ENCODE measurements at regions not wholly inside any gene's neighbourhood (a gene's known extent, or its start where the extent isn't known, plus 50 kb on each side); places are given as distances from the start of the nearest gene placed in this dataset.

GRCh38 chr18:61756244-61756643 is 136.6 kb downstream of the RNF152 start:
- in situ Hi-C loops (cut with HindIII; ENCODE audit: low pct_unique_long_range_greater_than_20kb, low sequenced_read_pairs) = no loop called here
- no peak for DNase-seq (ENCODE audit: low read depth, low spot score)

DNA sequence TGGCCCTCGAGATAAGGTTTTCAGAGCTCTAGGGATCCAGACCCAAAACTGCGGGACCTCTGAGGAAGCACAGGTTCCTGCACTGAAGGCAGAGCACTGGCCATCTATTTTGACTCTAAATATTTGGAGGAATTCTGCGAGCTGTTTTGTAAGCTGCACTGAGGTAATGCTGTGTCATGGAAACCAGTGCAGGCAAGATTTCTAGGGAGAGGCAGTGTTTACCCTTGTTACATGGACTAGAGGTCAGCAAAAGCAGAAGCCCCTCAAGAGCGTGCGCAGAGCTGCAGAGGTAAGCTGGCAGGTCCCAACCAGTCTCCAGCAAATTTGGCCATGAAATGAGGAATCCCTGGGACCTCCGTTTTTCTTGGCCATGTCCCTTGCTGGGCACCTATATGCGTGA is 137.3 kb downstream of the RNF152 start:
- no peak for DNase-seq (ENCODE audit: low read depth, low spot score)
- in situ Hi-C loops (cut with HindIII; ENCODE audit: low pct_unique_long_range_greater_than_20kb, low sequenced_read_pairs) = no loop called here

DNA sequence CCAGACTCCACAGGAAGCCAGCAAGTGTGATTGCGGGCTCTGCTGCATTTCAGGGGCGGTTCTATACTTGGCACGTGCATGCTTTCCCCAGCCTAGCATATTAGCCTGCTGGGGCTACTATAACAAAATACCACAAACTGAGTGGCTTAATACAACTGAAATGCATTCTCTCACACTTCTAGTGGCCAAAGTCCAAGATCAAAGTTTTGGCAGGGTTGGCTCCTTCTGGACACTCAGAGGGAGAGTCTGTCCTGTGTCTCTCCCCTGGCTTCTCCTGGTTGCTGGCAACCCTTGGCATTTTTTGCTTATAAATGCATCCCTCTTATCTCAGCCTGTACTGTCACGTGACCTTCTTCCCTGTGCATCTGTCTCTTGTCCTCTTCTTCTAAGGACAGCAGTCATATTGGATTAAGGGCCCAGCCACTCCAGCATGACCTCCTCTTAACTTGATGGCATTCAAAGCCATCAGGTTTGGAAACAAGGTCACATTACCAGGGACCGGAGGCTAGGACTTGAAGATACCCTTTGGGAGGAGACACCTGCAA is 138.7 kb downstream of the RNF152 start:
- in situ Hi-C loops (cut with HindIII; ENCODE audit: low pct_unique_long_range_greater_than_20kb, low sequenced_read_pairs) = no loop called here
- DNase-seq (ENCODE audit: low read depth, low spot score) = no peak

GRCh38 chr18:61753373-61753772 is 139.4 kb downstream of the RNF152 start:
- no peak for DNase-seq (ENCODE audit: low read depth, low spot score)
- in situ Hi-C loops (cut with HindIII; ENCODE audit: low pct_unique_long_range_greater_than_20kb, low sequenced_read_pairs) = no loop called here

DNA sequence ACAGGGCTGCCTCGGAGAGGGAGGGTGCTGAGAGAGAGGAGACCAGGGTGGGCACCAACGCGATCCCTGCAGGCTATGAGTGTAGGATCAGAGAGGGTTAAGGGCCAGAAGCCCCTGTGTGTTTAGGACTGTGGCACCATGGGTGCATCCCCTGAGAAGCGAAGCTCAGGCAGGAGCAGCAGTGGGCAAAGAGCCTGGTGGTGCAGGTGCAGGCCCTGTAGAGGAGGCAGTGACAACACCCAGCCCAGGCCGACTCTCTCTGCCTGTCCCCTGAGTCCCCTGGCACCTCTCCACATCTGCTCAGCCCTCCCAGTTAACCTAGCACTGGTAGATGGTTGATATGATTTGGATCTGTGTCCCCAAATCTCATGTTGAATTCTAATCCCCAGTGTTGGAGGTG is 139.8 kb downstream of the RNF152 start:
- no peak for DNase-seq (ENCODE audit: low read depth, low spot score)
- in situ Hi-C loops (cut with HindIII; ENCODE audit: low pct_unique_long_range_greater_than_20kb, low sequenced_read_pairs) = no loop called here

DNA sequence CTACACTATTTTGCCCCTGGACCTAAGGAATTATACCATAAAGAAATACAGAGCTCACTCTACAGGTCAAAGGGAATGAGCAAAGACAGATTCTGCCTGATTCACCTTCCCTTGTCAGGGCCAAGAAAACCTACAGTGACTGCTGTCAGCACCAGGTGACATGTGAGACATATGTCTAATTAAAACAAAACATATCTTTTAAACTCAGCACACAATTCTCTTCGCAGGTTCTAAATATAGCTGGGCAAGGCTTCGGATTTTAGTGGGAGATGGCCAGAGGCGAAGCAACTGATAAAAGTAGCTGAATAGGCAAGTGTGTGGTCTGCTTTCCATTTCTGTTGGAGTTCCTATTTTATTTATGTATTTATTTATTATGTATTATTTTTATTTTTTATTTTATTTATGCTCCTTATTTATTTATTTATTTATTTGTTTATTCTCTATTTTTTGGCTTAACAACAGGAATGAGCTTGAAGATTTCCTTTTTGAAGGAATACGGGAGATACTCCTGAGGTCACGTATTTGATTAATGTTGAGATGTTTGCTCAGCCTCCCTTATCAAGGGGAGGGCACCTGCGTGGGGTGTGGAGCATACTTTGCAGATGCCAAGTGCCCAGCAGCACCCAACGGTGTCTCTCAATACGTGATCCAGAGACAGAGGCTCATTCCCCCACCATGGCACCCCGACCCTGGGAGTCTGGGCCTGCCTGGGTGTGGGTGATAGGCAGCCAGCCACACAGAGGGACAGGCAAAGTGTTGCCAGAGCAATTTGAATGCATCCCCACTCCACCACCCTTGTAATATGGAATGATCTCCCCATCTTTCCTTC is 141.8 kb downstream of the RNF152 start:
- in situ Hi-C loops (cut with HindIII; ENCODE audit: low pct_unique_long_range_greater_than_20kb, low sequenced_read_pairs) = no loop called here
- no peak for DNase-seq (ENCODE audit: low read depth, low spot score)

GRCh38 chr18:61749546-61749945 is 143.3 kb downstream of the RNF152 start:
- in situ Hi-C loops (cut with HindIII; ENCODE audit: low pct_unique_long_range_greater_than_20kb, low sequenced_read_pairs) = no loop called here
- no peak for DNase-seq (ENCODE audit: low read depth, low spot score)

DNA sequence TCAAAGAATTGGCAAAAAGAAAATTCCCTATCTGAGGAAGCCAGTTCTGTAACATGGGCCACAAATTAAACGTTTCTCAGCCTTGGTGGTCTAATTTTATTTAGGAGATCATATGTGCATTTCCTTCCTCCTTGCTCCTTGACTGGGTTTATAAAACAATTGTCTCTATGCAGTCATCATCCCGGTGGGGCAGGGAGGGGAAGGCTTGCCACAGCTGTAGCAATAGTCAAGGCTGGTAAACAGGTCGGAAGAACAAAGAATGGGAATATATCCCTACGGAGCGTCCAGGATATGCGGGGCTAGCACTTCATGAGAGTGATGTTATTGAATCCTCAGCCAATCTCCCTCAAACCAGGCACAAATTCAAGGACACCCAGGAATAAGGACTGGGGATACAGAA is 143.8 kb downstream of the RNF152 start:
- DNase-seq (ENCODE audit: low read depth, low spot score) = no peak
- in situ Hi-C loops (cut with HindIII; ENCODE audit: low pct_unique_long_range_greater_than_20kb, low sequenced_read_pairs) = no loop called here

- in situ Hi-C loops (cut with HindIII; ENCODE audit: low pct_unique_long_range_greater_than_20kb, low sequenced_read_pairs) = no loop called here
- no peak for DNase-seq (ENCODE audit: low read depth, low spot score)
Measured at GRCh38 chr18:61748004-61748403, 144.8 kb downstream of the RNF152 start.

GRCh38 chr18:61743775-61744531 is 148.9 kb downstream of the RNF152 start:
- in situ Hi-C loops (cut with HindIII; ENCODE audit: low pct_unique_long_range_greater_than_20kb, low sequenced_read_pairs) = no loop called here
- no peak for DNase-seq (ENCODE audit: low read depth, low spot score)

DNA sequence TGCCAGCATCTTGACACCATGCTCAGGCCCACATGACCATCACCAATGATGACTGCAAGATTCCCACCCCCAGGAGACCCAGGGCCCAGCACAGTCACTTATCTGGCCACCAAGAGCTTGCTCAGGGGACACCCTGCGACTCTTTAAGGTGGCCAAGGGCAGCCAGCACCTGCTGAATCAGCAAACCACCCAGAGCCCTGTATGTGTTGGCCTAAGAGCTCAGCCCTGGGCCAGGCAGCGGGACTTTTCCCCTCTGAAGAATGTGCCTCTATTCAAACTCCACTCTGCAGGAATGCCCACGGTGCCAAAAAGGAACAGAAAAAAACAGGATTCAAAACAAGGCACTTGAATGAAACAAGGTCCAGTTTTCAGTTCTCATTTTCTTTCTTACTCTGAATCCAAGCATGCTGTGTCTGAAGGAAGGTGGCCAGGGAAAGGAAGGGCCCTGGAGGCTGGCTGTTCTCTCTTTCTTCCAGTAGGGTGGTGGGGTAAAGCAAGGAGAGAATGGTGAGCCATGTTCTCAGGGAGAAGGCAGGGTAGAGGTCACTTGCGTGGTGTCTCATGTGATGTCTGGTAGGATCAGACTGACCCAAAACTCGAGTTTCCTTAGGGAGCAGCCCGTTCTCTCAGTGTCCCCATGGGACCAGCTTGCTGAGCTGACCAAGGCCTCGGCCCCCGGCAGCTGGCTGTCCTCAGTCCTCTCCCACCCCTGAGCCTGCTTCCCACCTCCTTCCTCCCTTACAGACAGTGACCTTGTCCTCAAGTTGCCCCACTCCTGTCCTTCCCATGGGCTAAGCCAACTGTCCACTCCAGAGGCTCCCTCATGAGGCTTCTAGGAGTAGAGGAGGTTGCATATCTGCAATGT is 150.0 kb downstream of the RNF152 start:
- in situ Hi-C loops (cut with HindIII; ENCODE audit: low pct_unique_long_range_greater_than_20kb, low sequenced_read_pairs) = no loop called here
- DNase-seq (ENCODE audit: low read depth, low spot score) = no peak

DNA sequence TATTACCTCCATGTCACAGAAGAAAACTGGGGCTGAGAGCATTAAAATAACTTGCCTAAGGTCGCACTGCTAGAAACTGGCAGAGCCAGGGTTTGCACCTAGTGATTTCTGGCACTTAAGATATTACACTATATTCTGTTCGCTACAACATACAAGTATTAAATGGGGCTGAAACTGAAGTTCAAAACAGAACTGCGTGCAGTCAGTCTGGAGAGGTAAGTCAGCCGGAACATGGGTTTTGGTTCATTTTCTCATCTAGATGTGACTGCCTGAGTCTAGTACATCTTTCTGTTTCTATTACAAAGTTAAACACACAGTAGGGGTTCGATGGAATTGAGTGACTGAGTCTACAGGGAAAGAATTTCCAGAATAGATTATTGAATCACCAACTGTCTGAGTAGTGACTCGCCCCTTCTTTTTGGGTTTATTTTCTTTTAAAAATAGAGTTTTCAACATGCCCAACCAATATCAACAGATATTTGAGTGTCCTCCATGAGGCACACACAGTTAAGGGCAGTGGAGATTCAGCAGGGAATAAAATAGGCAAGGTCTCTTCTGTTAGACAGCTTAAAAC is 150.8 kb downstream of the RNF152 start:
- in situ Hi-C loops (cut with HindIII; ENCODE audit: low pct_unique_long_range_greater_than_20kb, low sequenced_read_pairs) = no loop called here
- no peak for DNase-seq (ENCODE audit: low read depth, low spot score)

GRCh38 chr18:61738488-61738887 is 154.3 kb downstream of the RNF152 start:
- peak; percentile 36 for DNase-seq (ENCODE audit: low read depth, low spot score)
- in situ Hi-C loops (cut with HindIII; ENCODE audit: low pct_unique_long_range_greater_than_20kb, low sequenced_read_pairs) = no loop called here

- peak; percentile 20 for DNase-seq (ENCODE audit: low read depth, low spot score)
- in situ Hi-C loops (cut with HindIII; ENCODE audit: low pct_unique_long_range_greater_than_20kb, low sequenced_read_pairs) = no loop called here
Measured at GRCh38 chr18:61738042-61738441, 154.8 kb downstream of the RNF152 start.

DNA sequence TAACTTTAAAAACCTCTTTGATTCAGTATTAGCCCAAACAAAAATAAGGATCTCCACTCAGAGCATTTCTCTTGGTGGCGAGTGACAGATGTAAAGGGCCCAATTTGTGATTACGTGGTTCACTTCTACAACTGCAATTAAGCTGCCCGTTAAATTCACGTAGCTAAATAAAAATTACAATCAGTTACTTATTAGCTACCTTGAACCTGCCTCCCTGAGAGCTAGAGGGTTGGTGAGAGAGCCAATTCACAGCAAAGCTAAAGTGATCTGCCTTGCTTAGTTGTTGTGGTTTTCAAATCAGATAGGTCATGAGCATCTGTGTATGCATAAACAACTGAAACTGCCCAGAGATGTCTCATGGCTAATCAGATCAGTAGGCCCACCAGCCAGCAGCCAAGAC is 156.7 kb downstream of the RNF152 start:
- DNase-seq (ENCODE audit: low read depth, low spot score) = no peak
- in situ Hi-C loops (cut with HindIII; ENCODE audit: low pct_unique_long_range_greater_than_20kb, low sequenced_read_pairs) = no loop called here

GRCh38 chr18:61735564-61736102 is 157.2 kb downstream of the RNF152 start:
- in situ Hi-C loops (cut with HindIII; ENCODE audit: low pct_unique_long_range_greater_than_20kb, low sequenced_read_pairs) = no loop called here
- DNase-seq (ENCODE audit: low read depth, low spot score) = no peak

GRCh38 chr18:61734396-61734795 is 158.4 kb downstream of the RNF152 start:
- DNase-seq (ENCODE audit: low read depth, low spot score) = no peak
- in situ Hi-C loops (cut with HindIII; ENCODE audit: low pct_unique_long_range_greater_than_20kb, low sequenced_read_pairs) = no loop called here
